ENCODE measurements at regions not wholly inside any gene's neighbourhood (a gene's known extent, or its start where the extent isn't known, plus 50 kb on each side); places are given as distances from the start of the nearest gene placed in this dataset.
A peak's percentile ranks its signal among the peaks of the same experiment; 100 is the strongest.

DNA sequence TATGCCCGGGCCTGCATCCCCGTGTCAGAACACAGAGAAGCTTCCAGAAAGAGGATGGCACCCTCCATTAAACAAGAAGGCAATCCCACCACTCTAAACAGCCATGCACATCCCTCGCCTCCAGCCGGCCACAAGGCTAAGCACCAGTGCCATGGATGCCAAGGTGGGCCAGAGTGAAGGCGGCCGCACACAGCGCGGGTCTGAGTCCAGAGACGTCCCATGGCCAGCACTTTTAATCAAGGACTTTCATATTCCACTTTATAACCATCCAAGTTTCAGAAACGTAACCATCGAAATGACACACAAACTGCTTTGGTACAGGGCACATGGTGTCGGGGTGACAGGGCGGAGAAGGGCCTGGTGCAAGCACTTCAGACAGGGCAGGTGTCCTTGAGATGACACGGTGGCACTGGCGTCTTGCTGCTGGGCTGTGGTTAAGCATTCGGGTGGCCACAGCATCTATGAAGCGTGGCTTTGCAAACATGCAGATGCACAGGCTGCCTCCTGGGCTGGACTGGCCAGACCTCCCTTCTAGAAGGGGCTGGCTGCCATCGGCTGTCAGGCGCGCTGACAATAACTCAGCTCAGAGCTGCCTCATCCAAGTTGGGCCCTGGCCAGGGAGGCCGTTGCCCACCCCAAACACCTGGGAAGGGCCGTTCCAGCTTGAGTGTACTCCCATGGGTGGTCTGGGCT lies 117.2 kb downstream of the RFLNA start:
- Histone ChIP-seq H3K27me3 (ENCODE audit: insufficient read depth, low read length, poor library complexity) (no peaks in the 10 kb centered on the region), H2BK15ac (replicated peaks; ENCODE audit: low read depth) (no peak overlapping the region), H3K36me3 (ENCODE audit: control insufficient read depth, insufficient read depth, low read length) (no peaks in the 10 kb centered on the region), H3K79me2 (ENCODE audit: control insufficient read depth, insufficient read depth, low read length) (no peaks in the 10 kb centered on the region), H3K79me1 (ENCODE audit: low read length) (peaks cover 11% of the 10 kb centered on the region), H4K5ac (ENCODE audit: low read length) (no peak overlapping the region), H4K8ac (ENCODE audit: low read depth, low read length) (no peak overlapping the region), H3K4me2 (ENCODE audit: low read length) (no peak overlapping the region), H3K9ac (ENCODE audit: low read length) (no peak overlapping the region), H3K27ac (ENCODE audit: low read depth, low read length) (no peak overlapping the region), H2BK120ac (ENCODE audit: low read depth, low read length) (no peak overlapping the region), H3K18ac (ENCODE audit: low read length) (no peak overlapping the region), H2BK5ac (ENCODE audit: low read length) (no peak overlapping the region), H2AK5ac (ENCODE audit: low read length) (no peak overlapping the region), H3K4ac (ENCODE audit: low read depth, low read length) (no peak overlapping the region), H3K23ac (ENCODE audit: low read length) (no peak overlapping the region), H3K56ac (ENCODE audit: low read length) (no peak overlapping the region), H3K4me3 (ENCODE audit: low read length) (no peak overlapping the region), H3K4me1 (ENCODE audit: control insufficient read depth, low read depth, low read length) (peaks cover 11% of the 10 kb centered on the region)
- WGBS (ENCODE audit: extremely low coverage, insufficient coverage, low lambda C conversion rate) = no CpG with 5 or more reads among the region's 22 CpGs
- DNase-seq = no peak

DNA sequence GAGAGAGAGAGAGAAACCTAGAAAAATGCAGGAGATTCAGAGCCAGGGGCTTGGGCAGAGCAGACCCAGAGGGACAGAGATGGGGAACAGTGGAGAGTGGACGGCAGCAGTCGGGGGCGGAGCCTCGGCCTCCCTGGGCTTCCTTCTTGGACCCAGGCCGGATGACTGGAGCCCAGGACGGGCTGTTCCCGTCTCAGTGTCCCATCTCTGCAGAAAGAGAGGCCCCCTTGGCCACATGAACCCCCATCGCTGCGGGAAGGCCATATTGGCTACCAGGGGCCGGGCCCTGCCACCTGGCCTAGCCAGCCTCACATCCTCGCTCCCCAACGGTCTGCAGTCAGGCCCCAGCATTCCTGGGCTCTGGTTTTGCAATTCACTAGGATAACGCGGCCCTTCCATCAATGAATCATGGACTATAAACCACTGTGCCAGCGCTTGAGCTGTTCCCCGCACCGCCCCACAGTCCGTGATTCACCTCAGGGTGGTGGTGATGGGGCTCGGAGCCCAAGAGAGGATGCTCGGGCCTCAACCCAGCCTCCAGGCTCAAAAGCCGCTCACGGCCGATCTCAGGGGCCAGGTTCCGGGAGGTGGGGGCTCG lies 116.5 kb downstream of the RFLNA start:
- Histone ChIP-seq H3K56ac (ENCODE audit: low read length) (peak overlapping the region; percentile 67), H3K4ac (ENCODE audit: low read depth, low read length) (no peak overlapping the region), H3K79me1 (ENCODE audit: low read length) (peaks cover 13% of the 10 kb centered on the region), H3K27ac (ENCODE audit: low read depth, low read length) (peak overlapping the region; percentile 36), H2AK5ac (ENCODE audit: low read length) (no peak overlapping the region), H4K8ac (ENCODE audit: low read depth, low read length) (no peak overlapping the region), H3K9ac (ENCODE audit: low read length) (peak overlapping the region; percentile 21), H4K5ac (ENCODE audit: low read length) (no peak overlapping the region), H3K36me3 (ENCODE audit: control insufficient read depth, insufficient read depth, low read length) (no peaks in the 10 kb centered on the region), H3K4me1 (ENCODE audit: control insufficient read depth, low read depth, low read length) (peaks cover 11% of the 10 kb centered on the region), H3K27me3 (ENCODE audit: insufficient read depth, low read length, poor library complexity) (no peaks in the 10 kb centered on the region), H3K79me2 (ENCODE audit: control insufficient read depth, insufficient read depth, low read length) (peaks cover 2% of the 10 kb centered on the region), H3K4me2 (ENCODE audit: low read length) (no peak overlapping the region), H2BK15ac (replicated peaks; ENCODE audit: low read depth) (no peak overlapping the region), H2BK5ac (ENCODE audit: low read length) (no peak overlapping the region), H3K18ac (ENCODE audit: low read length) (peak overlapping the region; percentile 2), H3K23ac (ENCODE audit: low read length) (peak overlapping the region; percentile 80), H3K4me3 (ENCODE audit: low read length) (no peak overlapping the region), H2BK120ac (ENCODE audit: low read depth, low read length) (no peak overlapping the region)
- no CpG with 5 or more reads among the region's 25 CpGs for WGBS (ENCODE audit: extremely low coverage, insufficient coverage, low lambda C conversion rate)
- DNase-seq = no peak

DNA sequence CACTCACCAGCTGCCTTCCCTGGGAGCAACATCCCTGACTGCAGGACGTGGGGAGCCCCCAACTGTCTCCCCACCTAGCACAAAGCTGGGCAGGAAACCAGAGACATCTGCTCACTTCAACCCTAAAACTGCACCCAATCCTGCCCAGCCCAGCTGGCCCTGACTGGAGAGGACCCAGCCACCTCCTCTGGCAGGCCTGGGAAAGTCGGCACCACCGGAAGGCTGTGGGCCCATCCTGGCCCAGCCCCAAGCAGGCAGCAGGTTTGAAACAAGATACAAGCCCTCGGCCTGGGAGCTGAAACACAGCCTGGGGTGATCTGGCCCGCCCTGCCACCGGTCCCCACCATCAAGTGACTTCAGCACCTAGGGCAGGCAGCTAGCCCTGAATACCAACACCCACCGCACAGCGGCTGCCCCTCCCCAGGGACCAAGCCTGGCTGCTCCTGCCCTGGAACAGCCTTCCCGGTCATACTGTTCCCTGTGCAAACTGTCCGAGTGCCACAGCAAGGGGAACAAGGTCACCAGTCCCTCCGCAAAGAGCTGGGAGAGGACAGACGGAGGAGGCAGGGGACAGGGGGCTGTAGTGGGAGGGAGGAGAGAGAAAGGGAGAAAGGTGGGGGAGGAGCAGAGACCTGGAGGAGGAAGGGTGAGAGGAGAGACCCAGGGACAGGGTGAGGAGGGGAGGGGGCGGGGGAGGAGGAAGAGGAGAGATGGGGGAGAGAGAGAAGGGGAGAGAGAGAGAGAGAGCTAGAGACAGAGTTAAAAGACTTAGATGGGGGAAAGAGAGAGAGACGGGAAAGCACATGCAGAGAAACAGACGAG lies 115.7 kb downstream of the RFLNA start:
- H4K8ac ChIP-seq (ENCODE audit: low read depth, low read length) = no peak overlapping the region
- H3K27me3 ChIP-seq (ENCODE audit: insufficient read depth, low read length, poor library complexity) = no peaks in the 10 kb centered on the region
- H3K4me3 ChIP-seq (ENCODE audit: low read length) = no peak overlapping the region
- peak overlapping the region; percentile 2 for H3K18ac ChIP-seq (ENCODE audit: low read length)
- H3K4ac ChIP-seq (ENCODE audit: low read depth, low read length) = no peak overlapping the region
- no peak overlapping the region for H2BK120ac ChIP-seq (ENCODE audit: low read depth, low read length)
- peak overlapping the region; percentile 80 for H3K23ac ChIP-seq (ENCODE audit: low read length)
- DNase-seq = peak; percentile 59
- no peak overlapping the region for H4K5ac ChIP-seq (ENCODE audit: low read length)
- H3K27ac ChIP-seq (ENCODE audit: low read depth, low read length) = peak overlapping the region; percentile 65
- peak overlapping the region; percentile 25 for H3K4me2 ChIP-seq (ENCODE audit: low read length)
- peak overlapping the region; percentile 89 for H3K56ac ChIP-seq (ENCODE audit: low read length)
- H2BK15ac ChIP-seq (replicated peaks; ENCODE audit: low read depth) = no peak overlapping the region
- no CpG with 5 or more reads among the region's 15 CpGs for WGBS (ENCODE audit: extremely low coverage, insufficient coverage, low lambda C conversion rate)
- H3K36me3 ChIP-seq (ENCODE audit: control insufficient read depth, insufficient read depth, low read length) = no peaks in the 10 kb centered on the region
- peaks cover 13% of the 10 kb centered on the region for H3K79me1 ChIP-seq (ENCODE audit: low read length)
- H3K9ac ChIP-seq (ENCODE audit: low read length) = peak overlapping the region; percentile 68
- H2BK5ac ChIP-seq (ENCODE audit: low read length) = peak overlapping the region; percentile 85
- peaks cover 2% of the 10 kb centered on the region for H3K79me2 ChIP-seq (ENCODE audit: control insufficient read depth, insufficient read depth, low read length)
- H2AK5ac ChIP-seq (ENCODE audit: low read length) = no peak overlapping the region
- H3K4me1 ChIP-seq (ENCODE audit: control insufficient read depth, low read depth, low read length) = peaks cover 11% of the 10 kb centered on the region

DNA sequence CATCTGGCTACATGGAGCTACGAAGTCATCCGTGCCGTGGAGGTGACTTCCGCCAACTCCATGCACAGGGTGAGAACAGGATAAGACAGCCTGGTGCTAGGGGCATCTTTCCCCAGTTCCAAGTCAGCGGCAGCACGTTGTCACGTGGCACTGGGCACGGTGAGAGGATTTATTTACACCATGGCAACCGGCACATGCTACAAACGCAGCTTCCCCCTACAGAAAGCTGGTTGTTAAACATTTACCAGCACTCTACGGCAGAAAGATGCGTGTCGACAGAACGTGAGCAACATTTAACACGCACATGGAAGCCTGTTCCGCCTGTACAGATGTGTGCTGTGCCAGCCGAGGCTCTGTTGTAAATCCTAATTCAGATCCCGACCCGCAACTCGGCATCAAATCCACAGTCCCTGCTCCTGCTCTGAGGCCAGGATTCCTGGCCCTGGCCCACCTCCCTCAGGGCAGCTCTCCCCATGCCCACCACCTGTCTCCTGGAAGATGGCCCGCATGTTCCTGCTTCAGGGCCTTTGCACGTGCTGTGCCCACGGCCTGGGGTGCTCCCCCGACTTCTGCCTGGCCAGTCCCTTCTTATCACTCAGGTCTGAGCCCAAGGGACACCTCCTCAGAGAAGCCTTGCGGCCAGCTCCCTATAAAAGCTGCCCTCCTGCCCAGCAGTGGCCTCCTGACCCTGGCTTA lies 114.1 kb downstream of the RFLNA start:
- Histone ChIP-seq H2BK15ac (replicated peaks; ENCODE audit: low read depth) (no peak overlapping the region), H3K36me3 (ENCODE audit: control insufficient read depth, insufficient read depth, low read length) (no peaks in the 10 kb centered on the region), H4K5ac (ENCODE audit: low read length) (no peak overlapping the region), H2AK5ac (ENCODE audit: low read length) (no peak overlapping the region), H3K79me1 (ENCODE audit: low read length) (peaks cover 14% of the 10 kb centered on the region), H3K23ac (ENCODE audit: low read length) (no peak overlapping the region), H3K4ac (ENCODE audit: low read depth, low read length) (no peak overlapping the region), H4K8ac (ENCODE audit: low read depth, low read length) (no peak overlapping the region), H3K27me3 (ENCODE audit: insufficient read depth, low read length, poor library complexity) (no peaks in the 10 kb centered on the region), H3K79me2 (ENCODE audit: control insufficient read depth, insufficient read depth, low read length) (peaks cover 2% of the 10 kb centered on the region), H3K4me1 (ENCODE audit: control insufficient read depth, low read depth, low read length) (peaks cover 11% of the 10 kb centered on the region), H3K27ac (ENCODE audit: low read depth, low read length) (no peak overlapping the region), H3K9ac (ENCODE audit: low read length) (no peak overlapping the region), H3K56ac (ENCODE audit: low read length) (no peak overlapping the region), H3K4me3 (ENCODE audit: low read length) (no peak overlapping the region), H2BK5ac (ENCODE audit: low read length) (no peak overlapping the region), H3K18ac (ENCODE audit: low read length) (no peak overlapping the region), H3K4me2 (ENCODE audit: low read length) (no peak overlapping the region), H2BK120ac (ENCODE audit: low read depth, low read length) (no peak overlapping the region)
- DNase-seq = no peak
- no CpG with 5 or more reads among the region's 25 CpGs for WGBS (ENCODE audit: extremely low coverage, insufficient coverage, low lambda C conversion rate)

DNA sequence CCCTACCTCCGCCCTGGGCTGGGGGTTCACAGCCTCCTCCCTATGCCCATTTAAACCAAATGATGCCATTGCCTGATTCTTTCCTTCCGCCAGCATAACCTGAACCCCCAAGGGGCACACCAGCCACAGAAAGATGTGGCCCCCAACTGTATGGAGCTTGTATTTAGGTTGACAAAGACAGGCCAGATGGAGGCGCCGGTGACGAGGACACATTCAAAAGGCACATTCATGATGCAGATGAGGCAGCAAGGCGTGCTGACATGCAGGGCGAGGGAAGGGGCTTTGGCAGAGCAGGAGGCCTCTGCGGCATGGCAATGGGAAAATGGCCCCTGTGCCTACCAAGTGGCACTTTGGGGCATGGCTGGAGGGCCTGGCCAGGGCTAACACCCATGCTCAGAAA lies 112.2 kb downstream of the RFLNA start:
- peaks cover 2% of the 10 kb centered on the region for H3K79me2 ChIP-seq (ENCODE audit: control insufficient read depth, insufficient read depth, low read length)
- H3K27me3 ChIP-seq (ENCODE audit: insufficient read depth, low read length, poor library complexity) = no peaks in the 10 kb centered on the region
- no peak overlapping the region for H4K5ac ChIP-seq (ENCODE audit: low read length)
- DNase-seq = no peak
- no peak overlapping the region for H3K56ac ChIP-seq (ENCODE audit: low read length)
- H2BK5ac ChIP-seq (ENCODE audit: low read length) = no peak overlapping the region
- no peaks in the 10 kb centered on the region for H3K36me3 ChIP-seq (ENCODE audit: control insufficient read depth, insufficient read depth, low read length)
- no peak overlapping the region for H4K8ac ChIP-seq (ENCODE audit: low read depth, low read length)
- no peak overlapping the region for H2BK15ac ChIP-seq (replicated peaks; ENCODE audit: low read depth)
- H3K18ac ChIP-seq (ENCODE audit: low read length) = no peak overlapping the region
- H3K79me1 ChIP-seq (ENCODE audit: low read length) = peaks cover 14% of the 10 kb centered on the region
- no peak overlapping the region for H3K4me3 ChIP-seq (ENCODE audit: low read length)
- no peak overlapping the region for H3K9ac ChIP-seq (ENCODE audit: low read length)
- no peak overlapping the region for H2BK120ac ChIP-seq (ENCODE audit: low read depth, low read length)
- H3K23ac ChIP-seq (ENCODE audit: low read length) = no peak overlapping the region
- peaks cover 11% of the 10 kb centered on the region for H3K4me1 ChIP-seq (ENCODE audit: control insufficient read depth, low read depth, low read length)
- H3K4ac ChIP-seq (ENCODE audit: low read depth, low read length) = no peak overlapping the region
- no CpG with 5 or more reads among the region's 8 CpGs for WGBS (ENCODE audit: extremely low coverage, insufficient coverage, low lambda C conversion rate)
- H3K4me2 ChIP-seq (ENCODE audit: low read length) = no peak overlapping the region
- H2AK5ac ChIP-seq (ENCODE audit: low read length) = no peak overlapping the region
- H3K27ac ChIP-seq (ENCODE audit: low read depth, low read length) = no peak overlapping the region

All from mesendoderm (in vitro differentiated cells).